HG03342 (cell line): ENCODE measurements at regions not wholly inside any gene's neighbourhood (a gene's known extent, or its start where the extent isn't known, plus 50 kb on each side); places are given as distances from the start of the nearest gene placed in this dataset.

Experiments
- ATAC-seq: cut with Tn5 transposase; IDR thresholded peaks from one replicate; pipeline ENCODE4 v1.9.1; 2021; ENCODE audit warnings: mild to moderate bottlenecking, moderate library complexity; ENCODE audit not compliant: unreplicated experiment

GRCh38 chr12:118689793-118690192 lies 291.5 kb upstream of the SRRM4 start:
- ATAC-seq = peak; percentile 93

GRCh38 chr12:118690506-118690905 lies 290.8 kb upstream of the SRRM4 start:
- ATAC-seq = no peak

- no peak for ATAC-seq
These were observed 287.1 kb upstream of the SRRM4 start for GRCh38 chr12:118694128-118694775.

GRCh38 chr12:118704527-118705241 lies 276.7 kb upstream of the SRRM4 start:
- ATAC-seq = no peak

- peak; percentile 61 for ATAC-seq
These were observed 274.9 kb upstream of the SRRM4 start for GRCh38 chr12:118706437-118706836.

- no peak for ATAC-seq
These were observed 271.4 kb upstream of the SRRM4 start for GRCh38 chr12:118709946-118710345.

- no peak for ATAC-seq
These were observed 270.2 kb upstream of the SRRM4 start for GRCh38 chr12:118711185-118711584.

- peak; percentile 80 for ATAC-seq
These were observed 267.3 kb upstream of the SRRM4 start for GRCh38 chr12:118714051-118714460.

GRCh38 chr12:118714500-118714899 lies 266.8 kb upstream of the SRRM4 start:
- ATAC-seq = no peak

- no peak for ATAC-seq
These were observed 265.7 kb upstream of the SRRM4 start for GRCh38 chr12:118715647-118716046.

GRCh38 chr12:118727196-118727978 lies 254.0 kb upstream of the SRRM4 start:
- ATAC-seq = no peak

- no peak for ATAC-seq
These were observed 253.4 kb upstream of the SRRM4 start for GRCh38 chr12:118727979-118728366.

- ATAC-seq = no peak
These were observed 247.1 kb upstream of the SRRM4 start for GRCh38 chr12:118734266-118734665.

- no peak for ATAC-seq
These were observed 243.3 kb upstream of the SRRM4 start for GRCh38 chr12:118737985-118738540.

- no peak for ATAC-seq
These were observed 240.1 kb upstream of the SRRM4 start for GRCh38 chr12:118741194-118741593.

- no peak for ATAC-seq
These were observed 238.9 kb upstream of the SRRM4 start for GRCh38 chr12:118742431-118742830.

- ATAC-seq = no peak
These were observed 237.2 kb upstream of the SRRM4 start for GRCh38 chr12:118743896-118744700.

GRCh38 chr12:118746176-118746575 lies 235.2 kb upstream of the SRRM4 start:
- no peak for ATAC-seq

- ATAC-seq = no peak
These were observed 234.4 kb upstream of the SRRM4 start for GRCh38 chr12:118746960-118747359.

- no peak for ATAC-seq
These were observed 233.6 kb upstream of the SRRM4 start for GRCh38 chr12:118747771-118748170.
